GM12878 (cell line): ENCODE measurements at regions not wholly inside any gene's neighbourhood (a gene's known extent, or its start where the extent isn't known, plus 50 kb on each side); places are given as distances from the start of the nearest gene placed in this dataset.

Source experiments
- ATAC-seq: fragments of 200-7000 bp; cut with Tn5 transposase; 3 replicates; pipeline ENCODE4 v1.9.1; 2020; ENCODE audit warnings: mild to moderate bottlenecking, moderate library complexity
- BruUV-seq: library from RNA; stranded (reverse); fragments of 400-500 nt; replicated peaks from 2 replicates; lab custom pipeline; 2021; lab: Mats Ljungman, UMichigan
- CTCF ChIA-PET: fragments of 300-600 bp; sonication (Branson Sonifier 250); formaldehyde crosslinking; extraction: SDS; loops from one replicate; lab custom pipeline; 2021; ENCODE audit warnings: inconsistent platforms; lab: Yijun Ruan, JAX
- POLR2A ChIA-PET: fragments of 350-600 bp; formaldehyde crosslinking; extraction: SDS; loops from one replicate; lab custom pipeline; 2021; ENCODE audit warnings: inconsistent platforms; lab: Charles Lee
- RAD21 ChIA-PET: fragments of 300-600 bp; sonication (Branson Sonifier 250); formaldehyde crosslinking; loops from one replicate; lab custom pipeline; 2023; ENCODE audit warnings: antibody characterized with exemption; ENCODE audit not compliant: unreplicated experiment; lab: Charles Lee
- SMC1A ChIA-PET: fragments of 300-600 bp; sonication (Branson Sonifier 250); formaldehyde crosslinking; loops from one replicate; lab custom pipeline; 2023; ENCODE audit not compliant: unreplicated experiment, uncharacterized antibody; lab: Charles Lee
- DNase-seq: peaks from one replicate; pipeline ENCODE4 v3.0.0-alpha.2; 2011; ENCODE audit warnings: low read depth, low spot score
- FAIRE-seq: peaks from 3 replicates; lab custom pipeline; 2011; peaks lifted over from hg19 to GRCh38; lab: Jason Lieb, UNC
- H2AFZ ChIP-seq: 2 replicates; pipeline ENCODE4 v1.6.0; 2011; ENCODE audit warnings: low read depth, low read length, control low read depth; ENCODE audit not compliant: control insufficient read depth
- H3K27ac ChIP-seq: 2 replicates; pipeline ENCODE4 v1.5.1; 2011; ENCODE audit warnings: control low read depth; ENCODE audit not compliant: control insufficient read depth, insufficient read depth
- H3K27me3 ChIP-seq, 2 experiments: replicated peaks in 1 of 2; 2 replicates each; pipeline versions ENCODE4 v1.6.0 to v1.6.1; 2011; ENCODE audit warnings: low read length in 1 of 2; ENCODE audit not compliant: control insufficient read depth in 2 of 2, insufficient read depth in 2 of 2
- H3K36me3 ChIP-seq, 2 experiments: 2 replicates each; pipeline ENCODE4 v1.5.1; 2011; ENCODE audit warnings: low read length in 1 of 2; ENCODE audit not compliant: control insufficient read depth in 2 of 2, insufficient read depth in 2 of 2
- H3K4me1 ChIP-seq: 2 replicates; pipeline ENCODE4 v1.6.1; 2011; ENCODE audit warnings: mild to moderate bottlenecking, low read length, moderate library complexity, mixed read lengths; ENCODE audit not compliant: control insufficient read depth, insufficient read depth
- H3K4me2 ChIP-seq: 2 replicates; pipeline ENCODE4 v1.6.0; 2011; ENCODE audit warnings: control low read depth; ENCODE audit not compliant: control insufficient read depth, insufficient read depth
- H3K4me3 ChIP-seq: fragments of 200-600 bp; sonication (generic); 2 replicates; pipeline ENCODE4 v1.5.1; 2016
- H3K79me2 ChIP-seq: 2 replicates; pipeline ENCODE4 v1.6.0; 2011; ENCODE audit warnings: low read length; ENCODE audit not compliant: control insufficient read depth, insufficient read depth
- H3K9ac ChIP-seq: 2 replicates; pipeline ENCODE4 v1.8.0; 2011; ENCODE audit warnings: low read length, control low read depth, mixed read lengths; ENCODE audit not compliant: control insufficient read depth, insufficient read depth
- H3K9me3 ChIP-seq: replicated peaks from 3 replicates; pipeline ENCODE4 v1.5.1; 2011; ENCODE audit warnings: mild to moderate bottlenecking, low read length; ENCODE audit not compliant: control insufficient read depth, insufficient read depth
- H4K20me1 ChIP-seq: 2 replicates; pipeline ENCODE4 v1.6.0; 2011; ENCODE audit not compliant: control insufficient read depth, insufficient read depth
- CBX3 ChIP-seq: fragments of 200-600 bp; sonication (generic); IDR thresholded peaks from 2 replicates; pipeline ENCODE4 v1.6.1; 2016; ENCODE audit warnings: low read depth, borderline replicate concordance
- CHD1 ChIP-seq: IDR thresholded peaks from 2 replicates; pipeline ENCODE4 v1.6.1; 2012; ENCODE audit warnings: low read depth, low read length, improper control_type of control experiment
- CREM ChIP-seq: IDR thresholded peaks from 2 replicates; pipeline ENCODE4 v1.6.1; 2014; ENCODE audit warnings: antibody characterized with exemption, low read depth
- EP300 ChIP-seq, 2 experiments: fragments of 150-350 bp in 1 of 2; IDR thresholded peaks; 2 replicates each; pipeline ENCODE4 v1.6.1; 2011 to 2012; ENCODE audit warnings: low read depth in 2 of 2, low read length in 2 of 2, borderline replicate concordance in 1 of 2, improper control_type of control experiment in 1 of 2, inconsistent platforms in 1 of 2; ENCODE audit not compliant: control insufficient read depth in 1 of 2
- IKZF1 ChIP-seq: fragments of 450-650 bp; conservative IDR thresholded peaks from 2 replicates; pipeline ENCODE4 v1.6.1; 2017; ENCODE audit warnings: antibody characterized with exemption, mild to moderate bottlenecking
- IKZF2 ChIP-seq, 2 experiments: fragments of 450-650 bp; IDR thresholded peaks; 2 replicates each; pipeline ENCODE4 v1.6.1; 2017; ENCODE audit warnings: mild to moderate bottlenecking in 2 of 2, moderate library complexity in 2 of 2
- JUNB ChIP-seq: IDR thresholded peaks from 2 replicates; pipeline ENCODE4 v1.6.1; 2016; ENCODE audit warnings: antibody characterized with exemption, mild to moderate bottlenecking
- NBN ChIP-seq: fragments of 450-650 bp; IDR thresholded peaks from 2 replicates; pipeline ENCODE4 v1.6.1; 2016
- NRF1 ChIP-seq: conservative IDR thresholded peaks from 2 replicates; pipeline ENCODE4 v1.6.1; 2011; ENCODE audit warnings: mild to moderate bottlenecking, low read depth, low read length, improper control_type of control experiment
- RFX5 ChIP-seq: IDR thresholded peaks from 2 replicates; pipeline ENCODE4 v1.6.1; 2011; ENCODE audit warnings: low read depth, low read length, improper control_type of control experiment
- SMARCA5 ChIP-seq: fragments of 450-650 bp; IDR thresholded peaks from 2 replicates; pipeline ENCODE4 v1.6.1; 2017; ENCODE audit warnings: mild to moderate bottlenecking
- SRF ChIP-seq, 2 experiments: IDR thresholded peaks; 2 replicates each; pipeline ENCODE4 v1.6.1; 2011; ENCODE audit warnings: low read depth in 2 of 2, low read length in 2 of 2, mild to moderate bottlenecking in 1 of 2, moderate library complexity in 1 of 2
- SUPT20H ChIP-seq: IDR thresholded peaks from 2 replicates; pipeline ENCODE4 v1.6.1; 2011; ENCODE audit warnings: low read depth, mild to moderate bottlenecking, low read length, moderate library complexity, borderline replicate concordance; ENCODE audit not compliant: control insufficient read depth
- TCF12 ChIP-seq: IDR thresholded peaks from 2 replicates; pipeline ENCODE4 v1.6.1; 2011; ENCODE audit warnings: low read depth, mild to moderate bottlenecking, low read length
- YBX1 ChIP-seq: fragments of 450-650 bp; IDR thresholded peaks from 2 replicates; pipeline ENCODE4 v1.6.1; 2016; ENCODE audit warnings: antibody characterized with exemption
- WGBS: methylation state at CpG from one replicate; pipeline ENCODE4 v1.1.6; 2016; ENCODE audit warnings: low lambda C conversion rate; ENCODE audit not compliant: insufficient replicate concordance, insufficient coverage; ENCODE audit errors: missing lambda C conversion rate; 5-methylcytosine and 5-hydroxymethylcytosine counted together
- in situ Hi-C: fragments of 300-500 bp; cut with MboI; formaldehyde crosslinking; loops from 9 replicates; pipeline ENCODE4 v1.14.3; 2018; ENCODE audit warnings: mixed read lengths
- intact Hi-C: fragments of 100-400 bp; cut with micrococcal nuclease; formaldehyde crosslinking; loops from one replicate; pipeline ENCODE4 v1.14.2; 2022; ENCODE audit not compliant: unreplicated experiment
- TF ChIP-seq, protein P1 (sequence below): IDR thresholded peaks from 2 replicates; pipeline ENCODE4 v1.6.1; 2012; ENCODE audit warnings: low read length, inconsistent platforms
- TF ChIP-seq, protein P2 (sequence below): IDR thresholded peaks from 2 replicates; pipeline ENCODE4 v1.6.1; 2012; ENCODE audit warnings: improper control_type of control experiment, low read depth, low read length; ENCODE audit not compliant: insufficient replicate concordance

DNA sequence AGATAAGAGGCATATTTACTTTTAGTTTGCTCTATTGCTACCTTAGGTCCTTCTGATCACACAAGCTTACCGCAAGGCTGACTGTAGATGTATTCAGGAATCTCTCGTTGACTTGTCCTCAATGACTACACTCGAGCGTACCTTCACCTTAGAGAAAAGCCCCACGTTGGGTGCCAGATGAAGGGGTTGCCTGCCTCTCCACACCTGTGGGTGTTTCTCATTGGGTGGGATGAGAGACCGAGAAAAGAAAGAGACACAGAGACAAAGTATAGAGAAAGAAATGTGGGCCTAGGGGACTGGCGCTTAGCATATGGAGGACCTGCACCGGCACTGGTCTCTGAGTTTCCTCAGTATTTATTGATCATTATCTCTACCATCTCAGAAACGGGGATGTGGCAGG is 51.8 kb downstream of the ASCL4 start:
- FAIRE-seq = no peak
- H2AFZ ChIP-seq = no peak overlapping the region
- H3K9me3 ChIP-seq = peaks cover 16% of the 10 kb centered on the region
- no peaks in the 10 kb centered on the region for H4K20me1 ChIP-seq
- H3K79me2 ChIP-seq = no peaks in the 10 kb centered on the region
- no peak overlapping the region for H3K4me2 ChIP-seq
- no peak for DNase-seq
- H3K9ac ChIP-seq = no peak overlapping the region
- H3K4me3 ChIP-seq = no peak overlapping the region
- WGBS = 60% methylated on average over 9 of the region's 9 CpGs
- in situ Hi-C loops (no loop called here), intact Hi-C loops (no loop called here)
- TF ChIP-seq IKZF2 (IDR thresholded peaks at IDR 0.05) = no peak
- TF ChIP-seq, protein P1, sequence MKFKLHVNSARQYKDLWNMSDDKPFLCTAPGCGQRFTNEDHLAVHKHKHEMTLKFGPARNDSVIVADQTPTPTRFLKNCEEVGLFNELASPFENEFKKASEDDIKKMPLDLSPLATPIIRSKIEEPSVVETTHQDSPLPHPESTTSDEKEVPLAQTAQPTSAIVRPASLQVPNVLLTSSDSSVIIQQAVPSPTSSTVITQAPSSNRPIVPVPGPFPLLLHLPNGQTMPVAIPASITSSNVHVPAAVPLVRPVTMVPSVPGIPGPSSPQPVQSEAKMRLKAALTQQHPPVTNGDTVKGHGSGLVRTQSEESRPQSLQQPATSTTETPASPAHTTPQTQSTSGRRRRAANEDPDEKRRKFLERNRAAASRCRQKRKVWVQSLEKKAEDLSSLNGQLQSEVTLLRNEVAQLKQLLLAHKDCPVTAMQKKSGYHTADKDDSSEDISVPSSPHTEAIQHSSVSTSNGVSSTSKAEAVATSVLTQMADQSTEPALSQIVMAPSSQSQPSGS = no peak
- TF ChIP-seq YBX1 = no peak
- no peak for TF ChIP-seq CREM
- no peak for TF ChIP-seq TCF12
- TF ChIP-seq NBN = no peak
- TF ChIP-seq SUPT20H = no peak
- no peak for TF ChIP-seq CHD1
- no peak for TF ChIP-seq RFX5
- TF ChIP-seq JUNB = no peak
- no peak for TF ChIP-seq EP300 (IDR thresholded peaks at IDR 0.05; ENCODE audit: borderline replicate concordance in 1 of 2, control insufficient read depth in 1 of 2, low read depth in 2 of 2, low read length in 2 of 2)
- no peak for TF ChIP-seq SRF (IDR thresholded peaks at IDR 0.05; ENCODE audit: low read depth in 2 of 2, low read length in 2 of 2)
- TF ChIP-seq, protein P2, sequence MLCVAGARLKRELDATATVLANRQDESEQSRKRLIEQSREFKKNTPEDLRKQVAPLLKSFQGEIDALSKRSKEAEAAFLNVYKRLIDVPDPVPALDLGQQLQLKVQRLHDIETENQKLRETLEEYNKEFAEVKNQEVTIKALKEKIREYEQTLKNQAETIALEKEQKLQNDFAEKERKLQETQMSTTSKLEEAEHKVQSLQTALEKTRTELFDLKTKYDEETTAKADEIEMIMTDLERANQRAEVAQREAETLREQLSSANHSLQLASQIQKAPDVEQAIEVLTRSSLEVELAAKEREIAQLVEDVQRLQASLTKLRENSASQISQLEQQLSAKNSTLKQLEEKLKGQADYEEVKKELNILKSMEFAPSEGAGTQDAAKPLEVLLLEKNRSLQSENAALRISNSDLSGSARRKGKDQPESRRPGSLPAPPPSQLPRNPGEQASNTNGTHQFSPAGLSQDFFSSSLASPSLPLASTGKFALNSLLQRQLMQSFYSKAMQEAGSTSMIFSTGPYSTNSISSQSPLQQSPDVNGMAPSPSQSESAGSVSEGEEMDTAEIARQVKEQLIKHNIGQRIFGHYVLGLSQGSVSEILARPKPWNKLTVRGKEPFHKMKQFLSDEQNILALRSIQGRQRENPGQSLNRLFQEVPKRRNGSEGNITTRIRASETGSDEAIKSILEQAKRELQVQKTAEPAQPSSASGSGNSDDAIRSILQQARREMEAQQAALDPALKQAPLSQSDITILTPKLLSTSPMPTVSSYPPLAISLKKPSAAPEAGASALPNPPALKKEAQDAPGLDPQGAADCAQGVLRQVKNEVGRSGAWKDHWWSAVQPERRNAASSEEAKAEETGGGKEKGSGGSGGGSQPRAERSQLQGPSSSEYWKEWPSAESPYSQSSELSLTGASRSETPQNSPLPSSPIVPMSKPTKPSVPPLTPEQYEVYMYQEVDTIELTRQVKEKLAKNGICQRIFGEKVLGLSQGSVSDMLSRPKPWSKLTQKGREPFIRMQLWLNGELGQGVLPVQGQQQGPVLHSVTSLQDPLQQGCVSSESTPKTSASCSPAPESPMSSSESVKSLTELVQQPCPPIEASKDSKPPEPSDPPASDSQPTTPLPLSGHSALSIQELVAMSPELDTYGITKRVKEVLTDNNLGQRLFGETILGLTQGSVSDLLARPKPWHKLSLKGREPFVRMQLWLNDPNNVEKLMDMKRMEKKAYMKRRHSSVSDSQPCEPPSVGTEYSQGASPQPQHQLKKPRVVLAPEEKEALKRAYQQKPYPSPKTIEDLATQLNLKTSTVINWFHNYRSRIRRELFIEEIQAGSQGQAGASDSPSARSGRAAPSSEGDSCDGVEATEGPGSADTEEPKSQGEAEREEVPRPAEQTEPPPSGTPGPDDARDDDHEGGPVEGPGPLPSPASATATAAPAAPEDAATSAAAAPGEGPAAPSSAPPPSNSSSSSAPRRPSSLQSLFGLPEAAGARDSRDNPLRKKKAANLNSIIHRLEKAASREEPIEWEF = no peak
- no peak for TF ChIP-seq IKZF1
- TF ChIP-seq SMARCA5 = no peak
- TF ChIP-seq CBX3 = no peak
- no peak for TF ChIP-seq NRF1
- H3K27ac ChIP-seq = no peak overlapping the region
- no peaks in the 10 kb centered on the region for H3K27me3 ChIP-seq
- SMC1A ChIA-PET = no interaction called here
- no peaks in the 10 kb centered on the region for H3K36me3 ChIP-seq
- ATAC-seq = no peak
- RAD21 ChIA-PET = no interaction called here
- CTCF ChIA-PET = no interaction called here
- no peaks in the 10 kb centered on the region for H3K4me1 ChIP-seq
- POLR2A ChIA-PET = no interaction called here
- no TSS peak for BruUV-seq
